Mononuclear cell (primary cell): ENCODE measurements at regions not wholly inside any gene's neighbourhood (a gene's known extent, or its start where the extent isn't known, plus 50 kb on each side); places are given as distances from the start of the nearest gene placed in this dataset.

Source experiments
- H3K27me3 ChIP-seq: 2 replicates; pipeline ENCODE4 v1.6.0; 2011; ENCODE audit warnings: low read length, control low read depth; ENCODE audit not compliant: insufficient read depth
- H3K4me1 ChIP-seq: 2 replicates; pipeline ENCODE4 v1.5.1; 2011; ENCODE audit warnings: mild to moderate bottlenecking, low read length, control low read depth; ENCODE audit not compliant: insufficient read depth
- H3K4me3 ChIP-seq: 2 replicates; pipeline ENCODE4 v1.5.1; 2011; ENCODE audit warnings: mild to moderate bottlenecking, low read length, moderate library complexity
- H3K9me3 ChIP-seq: 2 replicates; pipeline ENCODE4 v1.5.1; 2011; ENCODE audit warnings: low read depth, mild to moderate bottlenecking, control low read depth, low read length

- H3K9me3 ChIP-seq = no peaks in the 10 kb centered on the region
- no peaks in the 10 kb centered on the region for H3K27me3 ChIP-seq
- H3K4me1 ChIP-seq = no peaks in the 10 kb centered on the region
- no peak overlapping the region for H3K4me3 ChIP-seq
Measured at GRCh38 chr15:93985925-93986324, 245.4 kb upstream of the MCTP2 start.

GRCh38 chr15:93985176-93985575, 246.2 kb upstream of the MCTP2 start:
- Histone ChIP-seq H3K4me3 (no peak overlapping the region), H3K9me3 (no peaks in the 10 kb centered on the region), H3K27me3 (no peaks in the 10 kb centered on the region), H3K4me1 (no peaks in the 10 kb centered on the region)

- H3K27me3 ChIP-seq = no peaks in the 10 kb centered on the region
- no peaks in the 10 kb centered on the region for H3K9me3 ChIP-seq
- H3K4me1 ChIP-seq = no peaks in the 10 kb centered on the region
- no peak overlapping the region for H3K4me3 ChIP-seq
Measured at GRCh38 chr15:93983526-93983925, 247.8 kb upstream of the MCTP2 start.

GRCh38 chr15:93982226-93982727, 249.1 kb upstream of the MCTP2 start:
- Histone ChIP-seq H3K27me3 (no peaks in the 10 kb centered on the region), H3K4me1 (no peaks in the 10 kb centered on the region), H3K4me3 (no peak overlapping the region), H3K9me3 (no peaks in the 10 kb centered on the region)

- Histone ChIP-seq H3K4me3 (no peak overlapping the region), H3K9me3 (no peaks in the 10 kb centered on the region), H3K4me1 (no peaks in the 10 kb centered on the region), H3K27me3 (no peaks in the 10 kb centered on the region)
Measured at GRCh38 chr15:93981706-93982105, 249.7 kb upstream of the MCTP2 start.

GRCh38 chr15:93980261-93980911, 251.0 kb upstream of the MCTP2 start:
- Histone ChIP-seq H3K27me3 (no peaks in the 10 kb centered on the region), H3K4me3 (no peak overlapping the region), H3K4me1 (no peaks in the 10 kb centered on the region), H3K9me3 (no peaks in the 10 kb centered on the region)

GRCh38 chr15:93974804-93975481, 256.4 kb upstream of the MCTP2 start:
- no peaks in the 10 kb centered on the region for H3K9me3 ChIP-seq
- no peak overlapping the region for H3K4me3 ChIP-seq
- H3K4me1 ChIP-seq = no peaks in the 10 kb centered on the region

GRCh38 chr15:93973287-93973686, 258.1 kb upstream of the MCTP2 start:
- no peaks in the 10 kb centered on the region for H3K4me1 ChIP-seq
- H3K4me3 ChIP-seq = no peak overlapping the region
- H3K9me3 ChIP-seq = no peaks in the 10 kb centered on the region
- H3K27me3 ChIP-seq = no peaks in the 10 kb centered on the region

More at GRCh38 chr15:93974804-93975481, 256.4 kb upstream of the MCTP2 start:
- no peaks in the 10 kb centered on the region for H3K27me3 ChIP-seq

- no peaks in the 10 kb centered on the region for H3K9me3 ChIP-seq
- H3K4me1 ChIP-seq = no peaks in the 10 kb centered on the region
- H3K4me3 ChIP-seq = no peak overlapping the region
- no peaks in the 10 kb centered on the region for H3K27me3 ChIP-seq
Measured at GRCh38 chr15:93968773-93969172, 262.6 kb upstream of the MCTP2 start.

GRCh38 chr15:93965304-93965908, 266.0 kb upstream of the MCTP2 start:
- Histone ChIP-seq H3K4me3 (no peak overlapping the region), H3K9me3 (no peaks in the 10 kb centered on the region), H3K27me3 (no peaks in the 10 kb centered on the region), H3K4me1 (no peaks in the 10 kb centered on the region)

GRCh38 chr15:93954985-93955571, 276.3 kb upstream of the MCTP2 start:
- H3K4me3 ChIP-seq = no peak overlapping the region
- no peaks in the 10 kb centered on the region for H3K4me1 ChIP-seq
- no peaks in the 10 kb centered on the region for H3K27me3 ChIP-seq
- no peaks in the 10 kb centered on the region for H3K9me3 ChIP-seq

- no peak overlapping the region for H3K4me3 ChIP-seq
- H3K27me3 ChIP-seq = no peaks in the 10 kb centered on the region
- no peaks in the 10 kb centered on the region for H3K9me3 ChIP-seq
- H3K4me1 ChIP-seq = no peaks in the 10 kb centered on the region
Measured at GRCh38 chr15:93948726-93949125, 282.6 kb upstream of the MCTP2 start.

- Histone ChIP-seq H3K9me3 (no peaks in the 10 kb centered on the region), H3K4me3 (no peak overlapping the region), H3K4me1 (no peaks in the 10 kb centered on the region), H3K27me3 (no peaks in the 10 kb centered on the region)
Measured at GRCh38 chr15:93943586-93943985, 287.8 kb upstream of the MCTP2 start.

- H3K9me3 ChIP-seq = no peaks in the 10 kb centered on the region
- H3K4me3 ChIP-seq = no peak overlapping the region
- H3K27me3 ChIP-seq = no peaks in the 10 kb centered on the region
- no peaks in the 10 kb centered on the region for H3K4me1 ChIP-seq
Measured at GRCh38 chr15:93942269-93942694, 289.1 kb upstream of the MCTP2 start.

- no peaks in the 10 kb centered on the region for H3K4me1 ChIP-seq
- H3K27me3 ChIP-seq = no peaks in the 10 kb centered on the region
- no peaks in the 10 kb centered on the region for H3K9me3 ChIP-seq
- H3K4me3 ChIP-seq = no peak overlapping the region
Measured at GRCh38 chr15:93941697-93942096, 289.7 kb upstream of the MCTP2 start.
